Inferior parietal cortex (tissue), 1 donor: ENCODE measurements at regions not wholly inside any gene's neighbourhood (a gene's known extent, or its start where the extent isn't known, plus 50 kb on each side); places are given as distances from the start of the nearest gene placed in this dataset.
"Not testable (repeated sequence)": the region's sequence is repeated elsewhere in the genome, so short reads cannot be mapped to it uniquely, and the experiment has no call there.

Experiments used
- DNase-seq: peaks from one replicate; pipeline ENCODE4 v3.0.0-alpha.2; 2016; ENCODE audit errors: extremely low spot score

GRCh38 chr3:30518181-30518864 lies 88.1 kb upstream of the TGFBR2 start:
- DNase-seq = no peak

GRCh38 chr3:30518872-30519271 lies 87.5 kb upstream of the TGFBR2 start:
- DNase-seq = no peak

- no peak for DNase-seq
Observed at GRCh38 chr3:30520699-30521098, 85.7 kb upstream of the TGFBR2 start.

- no peak for DNase-seq
Observed at GRCh38 chr3:30521156-30521715, 85.2 kb upstream of the TGFBR2 start.

- no peak for DNase-seq
Observed at GRCh38 chr3:30522476-30522875, 83.9 kb upstream of the TGFBR2 start.

GRCh38 chr3:30523366-30523765 lies 83.0 kb upstream of the TGFBR2 start:
- no peak for DNase-seq

GRCh38 chr3:30524357-30525040 lies 81.9 kb upstream of the TGFBR2 start:
- DNase-seq = no peak

- no peak for DNase-seq
Observed at GRCh38 chr3:30526031-30526430, 80.4 kb upstream of the TGFBR2 start.

- DNase-seq = no peak
Observed at GRCh38 chr3:30527186-30527585, 79.2 kb upstream of the TGFBR2 start.

GRCh38 chr3:30527720-30528119 lies 78.7 kb upstream of the TGFBR2 start:
- DNase-seq = no peak

- no peak for DNase-seq
Observed at GRCh38 chr3:30530084-30530483, 76.3 kb upstream of the TGFBR2 start.

GRCh38 chr3:30531017-30531570 lies 75.3 kb upstream of the TGFBR2 start:
- DNase-seq = no peak

- no peak for DNase-seq
Observed at GRCh38 chr3:30535525-30535924, 70.9 kb upstream of the TGFBR2 start.

GRCh38 chr3:30538791-30539190 lies 67.6 kb upstream of the TGFBR2 start:
- no peak for DNase-seq

GRCh38 chr3:30539206-30539605 lies 67.2 kb upstream of the TGFBR2 start:
- no peak for DNase-seq

- DNase-seq = no peak
Observed at GRCh38 chr3:30539772-30540171, 66.6 kb upstream of the TGFBR2 start.

GRCh38 chr3:30541156-30541555 lies 65.2 kb upstream of the TGFBR2 start:
- DNase-seq = not testable (repeated sequence)

- no peak for DNase-seq
Observed at GRCh38 chr3:30542897-30543296, 63.5 kb upstream of the TGFBR2 start.

- DNase-seq = no peak
Observed at GRCh38 chr3:30544812-30545211, 61.6 kb upstream of the TGFBR2 start.

GRCh38 chr3:30546934-30547333 lies 59.5 kb upstream of the TGFBR2 start:
- DNase-seq = no peak

GRCh38 chr3:30547716-30548115 lies 58.7 kb upstream of the TGFBR2 start:
- no peak for DNase-seq

- DNase-seq = no peak
Observed at GRCh38 chr3:30548600-30548999, 57.8 kb upstream of the TGFBR2 start.

- no peak for DNase-seq
Observed at GRCh38 chr3:30549600-30549999, 56.8 kb upstream of the TGFBR2 start.
